SK-N-MC (cell line): ENCODE measurements at regions not wholly inside any gene's neighbourhood (a gene's known extent, or its start where the extent isn't known, plus 50 kb on each side); places are given as distances from the start of the nearest gene placed in this dataset.
"Not testable (repeated sequence)": the region's sequence is repeated elsewhere in the genome, so short reads cannot be mapped to it uniquely, and the experiment has no call there.

Experiments
- EZH2 ChIP-seq: fragments of 200-600 bp; sonication (generic); IDR thresholded peaks from one replicate; pipeline ENCODE4 v1.6.1; 2017; ENCODE audit warnings: antibody characterized with exemption
- FOXP2 ChIP-seq: optimal IDR thresholded peaks from 2 replicates; pipeline ENCODE3; 2011; ENCODE audit warnings: mild to moderate bottlenecking, moderate library complexity; ENCODE audit not compliant: insufficient read depth; ENCODE audit errors: extremely low read length, control extremely low read depth
- POLR2AphosphoS5 ChIP-seq: IDR thresholded peaks from 2 replicates; pipeline ENCODE4 v1.6.1; 2012; ENCODE audit warnings: mild to moderate bottlenecking, low read depth, low read length, borderline replicate concordance

DNA sequence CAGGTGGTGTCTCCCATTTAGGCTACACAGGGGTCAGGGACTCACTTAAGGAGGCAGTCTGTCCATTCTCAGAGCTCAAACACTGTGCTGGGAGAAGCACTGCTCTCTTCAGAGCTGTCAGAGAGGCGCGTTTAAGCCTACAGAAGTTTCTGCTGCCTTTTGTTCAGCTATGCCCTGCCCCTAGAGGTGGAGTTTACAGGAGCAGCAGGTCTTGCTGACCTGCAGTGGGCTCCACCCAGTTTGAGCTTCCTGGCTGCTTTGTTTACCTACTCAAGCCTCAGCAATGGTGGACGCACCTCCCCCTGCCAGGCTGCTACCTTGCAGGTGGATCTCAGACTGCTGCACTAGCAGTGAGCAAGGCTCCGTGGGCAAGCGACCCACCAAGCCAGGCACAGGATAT is 260.1 kb downstream of the MEF2C start:
- not testable (repeated sequence) for TF ChIP-seq EZH2, POLR2AphosphoS5, FOXP2
